ENCODE measurements at regions not wholly inside any gene's neighbourhood (a gene's known extent, or its start where the extent isn't known, plus 50 kb on each side); places are given as distances from the start of the nearest gene placed in this dataset.
A peak's percentile ranks its signal among the peaks of the same experiment; 100 is the strongest.
"Not testable (repeated sequence)": the region's sequence is repeated elsewhere in the genome, so short reads cannot be mapped to it uniquely, and the experiment has no call there.

DNA sequence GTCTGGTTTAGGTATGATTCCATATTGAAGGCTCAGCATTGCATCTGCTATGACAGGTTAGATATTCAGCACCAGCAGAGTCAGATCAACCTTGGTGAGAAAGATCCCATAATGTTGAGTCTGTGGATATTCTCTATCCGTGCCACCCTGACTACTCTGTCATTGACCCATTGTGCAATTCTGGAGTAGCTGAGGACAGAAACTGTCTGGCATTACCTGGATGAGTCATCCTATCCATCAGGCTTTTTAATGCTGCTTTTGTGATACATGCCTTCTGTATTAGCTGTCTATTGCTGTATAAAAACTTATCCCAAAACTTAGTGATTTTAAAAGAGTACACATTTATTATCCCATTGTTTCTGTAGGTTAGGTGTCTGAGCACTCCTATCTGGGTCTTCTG, 189.1 kb upstream of the FAT3 start:
- Histone ChIP-seq H3K9ac (ENCODE audit: low read length) (no peak overlapping the region), H3K4me3 (ENCODE audit: low read depth, low read length) (no peak overlapping the region), H3K4me1 (ENCODE audit: control insufficient read depth, insufficient read depth, low read length) (no peaks in the 10 kb centered on the region), H3K36me3 (ENCODE audit: control insufficient read depth, insufficient read depth, low read length) (no peaks in the 10 kb centered on the region), H3K9me3 (ENCODE audit: control insufficient read depth, insufficient read depth, low read depth, low read length) (no peaks in the 10 kb centered on the region), H3K27ac (ENCODE audit: low read depth, low read length) (no peak overlapping the region), H3K27me3 (ENCODE audit: control insufficient read depth, insufficient read depth, low read length) (no peaks in the 10 kb centered on the region)

DNA sequence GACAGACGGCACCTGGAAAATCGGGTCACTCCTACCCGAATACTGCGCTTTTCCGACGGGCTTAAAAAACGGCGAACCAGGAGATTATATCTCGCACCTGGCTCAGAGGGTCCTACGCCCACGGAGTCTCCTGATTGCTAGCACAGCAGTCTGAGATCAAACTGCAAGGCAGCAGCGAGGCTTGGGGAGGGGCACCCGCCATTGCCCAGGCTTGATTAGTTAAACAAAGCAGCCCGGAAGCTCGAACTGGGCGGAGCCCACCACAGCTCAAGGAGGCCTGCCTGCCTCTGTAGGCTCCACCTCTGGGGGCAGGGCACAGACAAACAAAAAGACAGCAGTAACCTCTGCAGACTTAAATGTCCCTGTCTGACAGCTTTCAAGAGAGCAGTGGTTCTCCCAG, 197.5 kb upstream of the FAT3 start:
- Histone ChIP-seq H3K9ac (ENCODE audit: low read length) (peak overlapping the region; percentile 61), H3K4me3 (ENCODE audit: low read depth, low read length) (peak overlapping the region; percentile 56)
- not testable (repeated sequence) for H3K27ac ChIP-seq (ENCODE audit: low read depth, low read length); H3K4me1 ChIP-seq (ENCODE audit: control insufficient read depth, insufficient read depth, low read length); H3K36me3 ChIP-seq (ENCODE audit: control insufficient read depth, insufficient read depth, low read length); H3K27me3 ChIP-seq (ENCODE audit: control insufficient read depth, insufficient read depth, low read length); H3K9me3 ChIP-seq (ENCODE audit: control insufficient read depth, insufficient read depth, low read depth, low read length)

DNA sequence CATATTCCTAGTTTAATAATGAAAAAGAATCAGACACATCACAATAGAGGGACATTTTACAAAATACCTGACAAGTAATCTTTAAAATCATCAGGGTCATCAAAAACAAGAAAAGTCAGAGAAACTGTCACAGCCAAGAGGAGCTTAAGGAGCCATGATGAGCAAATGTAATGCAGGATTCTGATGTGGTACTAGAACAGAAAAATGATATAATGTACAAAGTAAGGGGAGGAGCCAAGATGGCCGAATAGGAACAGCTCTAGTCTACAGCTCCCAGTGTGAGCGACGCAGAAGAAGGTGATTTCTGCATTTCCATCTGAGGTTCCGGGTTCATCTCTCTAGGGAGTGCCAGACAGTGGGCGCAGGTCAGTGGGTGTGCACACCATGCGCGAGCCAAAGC, 198.0 kb upstream of the FAT3 start:
- H3K27me3 ChIP-seq (ENCODE audit: control insufficient read depth, insufficient read depth, low read length): no peaks in the 10 kb centered on the region
- no peaks in the 10 kb centered on the region for H3K4me1 ChIP-seq (ENCODE audit: control insufficient read depth, insufficient read depth, low read length)
- peak overlapping the region; percentile 56 for H3K4me3 ChIP-seq (ENCODE audit: low read depth, low read length)
- no peaks in the 10 kb centered on the region for H3K9me3 ChIP-seq (ENCODE audit: control insufficient read depth, insufficient read depth, low read depth, low read length)
- no peaks in the 10 kb centered on the region for H3K36me3 ChIP-seq (ENCODE audit: control insufficient read depth, insufficient read depth, low read length)
- H3K27ac ChIP-seq (ENCODE audit: low read depth, low read length): no peak overlapping the region
- peak overlapping the region; percentile 61 for H3K9ac ChIP-seq (ENCODE audit: low read length)

DNA sequence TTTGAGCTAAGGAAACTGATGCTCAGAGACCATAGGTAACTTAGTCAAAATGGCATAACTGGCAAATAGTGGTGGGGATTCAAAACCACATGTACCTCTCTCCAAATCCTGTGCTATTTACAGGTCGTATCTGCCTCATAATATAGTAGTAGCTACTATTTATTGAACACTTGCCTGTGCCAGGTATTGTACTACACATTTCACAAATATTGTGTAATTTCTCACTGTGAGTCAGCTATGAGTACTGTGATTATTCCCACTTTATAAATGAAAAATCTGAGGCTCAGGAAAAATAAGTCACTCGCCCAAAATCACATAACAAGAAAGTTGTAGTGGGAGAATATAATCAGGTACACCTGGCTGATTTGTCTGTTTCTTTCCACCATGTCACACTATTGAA, 199.8 kb upstream of the FAT3 start:
- Histone ChIP-seq H3K9ac (ENCODE audit: low read length) (no peak overlapping the region), H3K27ac (ENCODE audit: low read depth, low read length) (no peak overlapping the region), H3K27me3 (ENCODE audit: control insufficient read depth, insufficient read depth, low read length) (no peaks in the 10 kb centered on the region), H3K4me1 (ENCODE audit: control insufficient read depth, insufficient read depth, low read length) (no peaks in the 10 kb centered on the region), H3K36me3 (ENCODE audit: control insufficient read depth, insufficient read depth, low read length) (no peaks in the 10 kb centered on the region), H3K4me3 (ENCODE audit: low read depth, low read length) (no peak overlapping the region), H3K9me3 (ENCODE audit: control insufficient read depth, insufficient read depth, low read depth, low read length) (no peaks in the 10 kb centered on the region)

DNA sequence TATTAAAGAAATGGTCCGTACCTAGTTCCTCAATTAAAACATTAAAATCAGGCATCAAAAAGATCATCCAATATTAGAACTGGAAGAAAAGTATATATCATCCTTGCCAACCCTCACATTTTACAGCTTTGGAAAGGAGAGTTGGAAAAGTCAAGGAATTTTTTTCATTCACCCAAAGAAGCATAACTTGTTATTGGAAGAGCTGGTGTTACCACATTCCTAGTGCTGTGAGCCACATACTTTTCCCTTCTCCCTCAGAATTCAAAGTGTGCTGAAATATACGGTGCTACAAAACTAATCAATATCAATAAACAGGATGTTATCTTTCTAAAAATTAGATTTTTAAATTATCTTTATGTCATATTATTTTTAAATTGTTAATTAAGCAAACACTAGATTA, 202.1 kb upstream of the FAT3 start:
- no peaks in the 10 kb centered on the region for H3K4me1 ChIP-seq (ENCODE audit: control insufficient read depth, insufficient read depth, low read length)
- H3K27me3 ChIP-seq (ENCODE audit: control insufficient read depth, insufficient read depth, low read length): no peaks in the 10 kb centered on the region
- no peaks in the 10 kb centered on the region for H3K9me3 ChIP-seq (ENCODE audit: control insufficient read depth, insufficient read depth, low read depth, low read length)
- H3K4me3 ChIP-seq (ENCODE audit: low read depth, low read length): no peak overlapping the region
- no peak overlapping the region for H3K9ac ChIP-seq (ENCODE audit: low read length)
- no peaks in the 10 kb centered on the region for H3K36me3 ChIP-seq (ENCODE audit: control insufficient read depth, insufficient read depth, low read length)
- H3K27ac ChIP-seq (ENCODE audit: low read depth, low read length): no peak overlapping the region

DNA sequence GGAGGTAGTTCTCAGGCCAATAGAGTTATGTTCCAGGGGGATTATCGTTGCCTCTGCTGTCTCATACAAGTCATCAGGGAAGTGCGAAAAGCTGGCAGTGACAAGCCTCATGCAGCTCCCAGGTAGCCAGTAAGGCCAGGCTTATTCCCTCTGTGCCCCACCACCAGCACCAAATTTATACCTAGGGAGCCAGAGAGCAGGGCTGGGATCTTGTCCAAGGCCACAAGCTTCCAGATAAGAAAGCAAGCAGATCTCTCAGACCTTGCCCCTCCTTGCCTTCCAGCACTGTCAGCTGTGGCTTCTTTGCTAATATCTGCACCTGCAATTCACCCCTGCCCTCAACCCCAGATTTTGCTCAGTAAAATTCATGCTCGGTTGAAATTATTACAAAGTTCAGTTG, 206.3 kb upstream of the FAT3 start:
- no peaks in the 10 kb centered on the region for H3K36me3 ChIP-seq (ENCODE audit: control insufficient read depth, insufficient read depth, low read length)
- H3K27me3 ChIP-seq (ENCODE audit: control insufficient read depth, insufficient read depth, low read length): no peaks in the 10 kb centered on the region
- no peak overlapping the region for H3K4me3 ChIP-seq (ENCODE audit: low read depth, low read length)
- peaks cover 22% of the 10 kb centered on the region for H3K9me3 ChIP-seq (ENCODE audit: control insufficient read depth, insufficient read depth, low read depth, low read length)
- no peak overlapping the region for H3K9ac ChIP-seq (ENCODE audit: low read length)
- no peaks in the 10 kb centered on the region for H3K4me1 ChIP-seq (ENCODE audit: control insufficient read depth, insufficient read depth, low read length)
- no peak overlapping the region for H3K27ac ChIP-seq (ENCODE audit: low read depth, low read length)

DNA sequence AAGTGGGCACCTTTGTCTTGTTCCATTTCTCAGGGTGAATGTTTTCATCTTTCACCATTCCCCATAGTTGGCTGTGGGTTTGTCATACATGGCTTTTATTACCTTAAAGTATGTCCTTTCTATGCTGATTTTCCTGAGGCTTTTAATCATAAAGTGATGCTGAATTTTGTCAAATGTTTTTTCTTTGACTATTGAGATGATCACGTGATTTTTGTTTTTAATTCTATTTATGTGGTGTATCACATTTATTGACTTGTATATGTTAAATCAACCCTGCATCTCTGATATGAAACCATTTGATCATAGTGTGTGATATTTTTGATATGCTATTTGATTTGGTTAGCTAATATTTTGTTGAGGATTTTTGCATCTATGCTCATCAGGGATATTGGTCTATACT, 216.4 kb upstream of the FAT3 start:
- H3K4me3 ChIP-seq (ENCODE audit: low read depth, low read length): no peak overlapping the region
- no peak overlapping the region for H3K9ac ChIP-seq (ENCODE audit: low read length)
- no peaks in the 10 kb centered on the region for H3K27me3 ChIP-seq (ENCODE audit: control insufficient read depth, insufficient read depth, low read length)
- H3K27ac ChIP-seq (ENCODE audit: low read depth, low read length): no peak overlapping the region
- no peaks in the 10 kb centered on the region for H3K36me3 ChIP-seq (ENCODE audit: control insufficient read depth, insufficient read depth, low read length)
- no peaks in the 10 kb centered on the region for H3K9me3 ChIP-seq (ENCODE audit: control insufficient read depth, insufficient read depth, low read depth, low read length)
- no peaks in the 10 kb centered on the region for H3K4me1 ChIP-seq (ENCODE audit: control insufficient read depth, insufficient read depth, low read length)

DNA sequence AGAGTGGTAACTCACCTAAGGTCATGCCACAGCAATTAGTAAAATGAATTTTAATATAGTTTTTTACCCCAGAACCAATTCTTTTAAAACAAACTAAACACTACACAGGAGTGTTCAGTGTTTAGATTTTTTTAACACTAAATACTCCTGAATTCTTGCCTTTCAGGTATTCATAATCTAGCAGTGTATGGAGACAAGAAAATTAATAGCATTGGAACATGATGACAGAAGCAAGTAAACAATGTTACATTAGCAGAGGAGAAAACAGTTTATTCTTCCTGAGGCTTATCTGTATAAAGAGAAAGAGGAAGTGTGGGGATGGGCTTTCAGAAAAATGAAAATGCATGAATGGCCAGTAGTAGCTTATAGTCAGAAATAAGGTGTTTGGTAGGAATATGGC, 222.1 kb upstream of the FAT3 start:
- Histone ChIP-seq H3K9me3 (ENCODE audit: control insufficient read depth, insufficient read depth, low read depth, low read length) (no peaks in the 10 kb centered on the region), H3K9ac (ENCODE audit: low read length) (no peak overlapping the region), H3K4me3 (ENCODE audit: low read depth, low read length) (no peak overlapping the region), H3K4me1 (ENCODE audit: control insufficient read depth, insufficient read depth, low read length) (no peaks in the 10 kb centered on the region), H3K27me3 (ENCODE audit: control insufficient read depth, insufficient read depth, low read length) (no peaks in the 10 kb centered on the region), H3K36me3 (ENCODE audit: control insufficient read depth, insufficient read depth, low read length) (no peaks in the 10 kb centered on the region), H3K27ac (ENCODE audit: low read depth, low read length) (no peak overlapping the region)

DNA sequence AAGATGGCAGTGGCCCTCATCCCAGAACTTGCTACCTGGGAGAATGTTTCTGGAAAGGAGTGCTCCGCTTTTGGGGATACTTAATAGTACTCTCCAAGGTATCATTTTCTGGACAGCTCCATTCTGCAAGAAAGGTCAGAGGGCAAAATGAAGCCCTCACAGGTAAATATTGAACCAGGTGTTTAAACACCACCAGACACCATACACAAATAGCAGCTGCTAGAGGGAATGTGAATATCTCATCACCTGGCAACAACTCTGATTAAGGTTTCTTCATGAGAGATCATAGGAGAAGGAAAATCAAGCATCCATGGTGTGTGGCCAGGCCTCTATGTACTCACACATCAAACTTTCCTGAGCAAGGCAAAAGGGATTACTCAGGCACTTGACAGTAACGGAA, 226.1 kb upstream of the FAT3 start:
- H3K36me3 ChIP-seq (ENCODE audit: control insufficient read depth, insufficient read depth, low read length): no peaks in the 10 kb centered on the region
- no peak overlapping the region for H3K27ac ChIP-seq (ENCODE audit: low read depth, low read length)
- H3K4me1 ChIP-seq (ENCODE audit: control insufficient read depth, insufficient read depth, low read length): no peaks in the 10 kb centered on the region
- no peak overlapping the region for H3K9ac ChIP-seq (ENCODE audit: low read length)
- no peak overlapping the region for H3K4me3 ChIP-seq (ENCODE audit: low read depth, low read length)
- no peaks in the 10 kb centered on the region for H3K9me3 ChIP-seq (ENCODE audit: control insufficient read depth, insufficient read depth, low read depth, low read length)
- no peaks in the 10 kb centered on the region for H3K27me3 ChIP-seq (ENCODE audit: control insufficient read depth, insufficient read depth, low read length)

DNA sequence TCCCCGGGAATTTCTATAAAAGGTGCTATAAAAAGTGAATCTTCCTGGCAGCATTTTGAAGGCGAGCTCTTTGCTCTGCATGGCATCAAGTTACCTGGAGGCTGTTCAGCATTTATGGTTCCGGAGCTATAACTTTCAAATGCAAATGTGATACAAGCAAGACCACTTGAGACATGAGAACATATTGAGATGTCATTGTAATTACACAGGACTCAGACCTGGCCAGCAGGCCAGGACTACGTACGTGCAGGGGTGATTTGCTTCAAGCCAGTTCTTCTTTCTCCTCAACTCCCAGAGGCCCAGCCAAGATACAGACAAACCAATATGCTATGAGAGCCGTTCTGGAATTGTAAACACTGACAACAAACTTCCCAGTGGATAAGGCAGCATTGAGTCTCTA, 227.4 kb upstream of the FAT3 start:
- Histone ChIP-seq H3K4me1 (ENCODE audit: control insufficient read depth, insufficient read depth, low read length) (no peaks in the 10 kb centered on the region), H3K9ac (ENCODE audit: low read length) (no peak overlapping the region)

DNA sequence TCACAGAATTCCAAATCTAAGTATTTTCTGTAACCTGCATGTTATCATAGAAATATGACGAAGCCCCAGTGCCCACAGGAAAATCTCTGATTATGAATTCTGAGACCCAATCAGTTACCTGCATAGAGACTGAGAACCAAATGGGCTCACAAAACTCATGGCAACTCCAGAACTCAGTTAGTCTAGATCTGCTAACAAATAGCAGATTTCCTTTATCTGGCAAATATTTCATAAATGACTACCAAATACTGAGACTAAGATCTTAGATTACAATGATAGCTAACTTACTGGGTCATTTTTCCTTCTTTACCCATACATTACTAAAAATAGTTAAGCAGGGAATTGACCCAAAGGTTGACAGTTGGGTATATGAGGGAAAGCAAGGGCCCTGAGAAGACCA, 228.1 kb upstream of the FAT3 start:
- no peak overlapping the region for H3K9ac ChIP-seq (ENCODE audit: low read length)
- no peaks in the 10 kb centered on the region for H3K36me3 ChIP-seq (ENCODE audit: control insufficient read depth, insufficient read depth, low read length)
- no peaks in the 10 kb centered on the region for H3K27me3 ChIP-seq (ENCODE audit: control insufficient read depth, insufficient read depth, low read length)
- no peak overlapping the region for H3K27ac ChIP-seq (ENCODE audit: low read depth, low read length)
- no peak overlapping the region for H3K4me3 ChIP-seq (ENCODE audit: low read depth, low read length)
- no peaks in the 10 kb centered on the region for H3K9me3 ChIP-seq (ENCODE audit: control insufficient read depth, insufficient read depth, low read depth, low read length)
- H3K4me1 ChIP-seq (ENCODE audit: control insufficient read depth, insufficient read depth, low read length): no peaks in the 10 kb centered on the region

More for the DNA sequence above, 227.4 kb upstream of the FAT3 start:
- Histone ChIP-seq H3K27ac (ENCODE audit: low read depth, low read length) (no peak overlapping the region), H3K27me3 (ENCODE audit: control insufficient read depth, insufficient read depth, low read length) (no peaks in the 10 kb centered on the region), H3K9me3 (ENCODE audit: control insufficient read depth, insufficient read depth, low read depth, low read length) (no peaks in the 10 kb centered on the region), H3K36me3 (ENCODE audit: control insufficient read depth, insufficient read depth, low read length) (no peaks in the 10 kb centered on the region), H3K4me3 (ENCODE audit: low read depth, low read length) (no peak overlapping the region)

DNA sequence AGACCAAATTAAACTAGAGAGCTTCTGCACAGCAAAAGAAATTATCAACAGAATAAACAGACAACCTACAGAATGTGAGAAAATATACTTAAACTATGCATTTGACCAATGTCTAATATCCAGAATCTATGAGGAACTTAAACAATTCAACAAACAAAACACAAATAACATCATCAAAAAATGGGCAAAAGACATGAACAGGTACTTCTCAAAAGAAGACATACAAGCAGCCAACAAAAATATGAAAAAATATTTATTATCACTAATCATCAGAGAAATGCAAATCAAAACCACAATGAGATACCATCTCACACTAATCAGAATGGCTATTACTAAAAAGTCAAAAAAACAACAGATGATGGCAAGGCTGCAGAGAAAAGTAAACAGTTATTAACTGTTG, 236.2 kb upstream of the FAT3 start:
- H3K9me3 ChIP-seq (ENCODE audit: control insufficient read depth, insufficient read depth, low read depth, low read length): not testable (repeated sequence)

More for the DNA sequence above, 236.2 kb upstream of the FAT3 start:
- H3K27me3 ChIP-seq (ENCODE audit: control insufficient read depth, insufficient read depth, low read length); H3K9ac ChIP-seq (ENCODE audit: low read length); H3K27ac ChIP-seq (ENCODE audit: low read depth, low read length); H3K4me1 ChIP-seq (ENCODE audit: control insufficient read depth, insufficient read depth, low read length); H3K4me3 ChIP-seq (ENCODE audit: low read depth, low read length); H3K36me3 ChIP-seq (ENCODE audit: control insufficient read depth, insufficient read depth, low read length): not testable (repeated sequence)
